ENCODE measurements at regions not wholly inside any gene's neighbourhood (a gene's known extent, or its start where the extent isn't known, plus 50 kb on each side); places are given as distances from the start of the nearest gene placed in this dataset.
"Not testable (repeated sequence)": the region's sequence is repeated elsewhere in the genome, so short reads cannot be mapped to it uniquely, and the experiment has no call there.

- DNase-seq = no peak
Observed at GRCh38 chr4:4663028-4663427, 121.2 kb upstream of the STX18 start.

DNA sequence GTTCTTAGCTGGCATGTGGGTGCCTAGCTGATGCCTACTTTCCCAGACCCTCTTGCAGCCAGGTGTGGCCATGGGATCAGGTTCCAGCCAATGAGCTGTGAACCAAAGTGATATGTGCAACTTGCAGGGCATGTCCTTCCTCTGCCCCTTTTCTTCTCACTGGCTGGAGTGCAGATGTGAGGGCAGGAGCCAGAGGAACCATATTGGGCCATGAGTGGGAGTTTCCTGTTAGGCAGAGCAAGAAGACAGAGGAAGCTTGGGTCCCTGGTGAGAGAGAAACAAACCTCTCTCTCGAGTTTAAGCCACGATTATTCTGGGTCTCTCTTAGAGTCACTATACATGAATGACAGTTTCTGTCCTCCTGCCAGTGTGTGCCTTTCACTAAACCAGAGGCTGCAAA lies 120.4 kb upstream of the STX18 start:
- DNase-seq = no peak

DNA sequence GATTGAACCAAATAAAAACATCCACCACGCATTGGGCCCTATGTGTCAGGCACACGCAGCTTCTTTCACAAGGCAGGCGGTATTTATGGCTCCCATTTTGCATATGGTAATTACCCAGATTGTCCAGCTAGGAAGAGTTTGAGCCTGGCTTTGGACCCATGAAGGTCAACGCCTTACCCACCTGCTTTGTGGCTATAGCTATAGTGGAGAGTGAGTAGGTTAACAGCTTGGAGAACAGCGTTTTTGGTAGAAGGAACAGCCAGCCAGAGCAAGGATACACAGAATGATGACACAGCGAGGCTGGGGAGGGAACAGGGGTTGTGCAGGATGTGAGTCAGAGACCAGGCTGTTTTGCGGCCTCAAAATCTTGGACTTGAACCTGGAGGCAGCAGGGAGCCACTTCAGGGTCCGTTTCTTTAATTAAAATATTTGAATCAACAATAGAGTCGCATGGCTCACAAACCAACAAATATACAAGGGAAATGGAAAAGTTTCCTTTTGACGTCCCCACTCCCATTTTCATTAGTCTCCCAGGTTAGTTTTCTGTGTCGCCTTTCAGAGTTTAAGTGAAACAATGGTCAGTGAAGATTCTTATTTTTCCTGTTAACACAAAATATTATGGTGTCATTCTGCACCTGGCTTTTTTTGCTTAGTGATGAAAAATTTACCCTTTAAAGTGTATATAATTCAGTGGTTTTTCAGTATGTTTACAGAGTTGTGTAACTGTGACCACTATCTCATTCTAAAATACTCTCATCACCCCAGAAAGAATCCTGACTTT lies 118.2 kb upstream of the STX18 start:
- DNase-seq = no peak

DNA sequence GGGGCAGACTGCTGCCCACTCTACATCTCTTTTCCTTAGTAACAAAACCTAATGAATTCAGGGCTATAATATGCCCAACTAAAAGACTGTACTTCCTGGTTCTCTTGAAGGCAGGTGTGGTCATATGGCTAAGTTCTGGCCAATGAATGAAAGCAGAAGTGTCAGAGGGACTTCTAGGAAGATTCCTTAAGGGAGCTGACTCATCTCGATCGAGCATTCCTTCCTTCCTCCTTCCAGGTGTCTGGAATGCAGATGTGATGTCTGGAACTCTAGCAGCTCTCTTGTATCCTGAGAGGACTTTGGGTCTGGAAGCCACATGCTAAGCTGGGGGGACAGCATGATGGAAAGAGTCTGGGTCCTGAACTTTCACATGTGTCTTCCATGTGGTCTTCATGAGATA lies 116.2 kb upstream of the STX18 start:
- no peak for DNase-seq

DNA sequence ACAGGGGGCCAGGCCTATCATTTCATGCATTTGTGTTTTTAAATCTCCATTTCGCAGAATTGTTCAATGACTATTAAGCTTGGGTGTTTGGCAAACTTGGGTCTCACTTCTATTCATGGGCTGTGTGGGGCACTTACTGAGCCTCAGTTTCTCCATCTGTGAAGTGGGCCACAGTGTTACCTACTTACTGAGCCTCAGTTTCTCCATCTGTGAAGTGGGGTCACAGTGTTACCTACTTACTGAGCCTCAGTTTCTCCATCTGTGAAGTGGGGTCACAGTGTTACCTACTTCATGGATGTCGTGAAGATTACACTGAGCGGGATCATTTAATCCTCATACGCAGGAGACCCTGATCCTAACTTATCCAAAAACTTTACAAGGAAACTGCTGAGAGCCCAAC lies 115.1 kb upstream of the STX18 start:
- no peak for DNase-seq

DNA sequence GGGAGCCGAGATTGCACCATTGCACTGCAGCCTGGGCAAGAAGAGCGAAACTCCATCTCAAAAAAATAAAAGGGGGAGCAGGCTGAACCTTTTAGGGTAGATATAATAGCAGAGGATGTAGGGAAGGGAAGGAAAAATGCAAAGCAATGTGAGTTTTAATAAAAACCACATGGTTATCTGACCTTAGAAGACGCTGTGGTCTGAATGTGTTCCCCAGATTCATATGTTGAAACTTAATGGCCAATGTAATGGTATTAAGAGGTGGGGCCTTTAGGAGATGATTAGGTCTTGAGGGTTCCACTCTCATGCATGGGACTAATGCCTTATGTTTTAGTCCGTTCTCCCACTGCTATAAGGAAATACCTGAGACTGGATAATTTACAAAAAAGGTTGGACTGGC lies 114.1 kb upstream of the STX18 start:
- no peak for DNase-seq

GRCh38 chr4:4655011-4655410 lies 113.2 kb upstream of the STX18 start:
- DNase-seq = no peak

- no peak for DNase-seq
Observed at GRCh38 chr4:4651811-4652755, 110.2 kb upstream of the STX18 start.

DNA sequence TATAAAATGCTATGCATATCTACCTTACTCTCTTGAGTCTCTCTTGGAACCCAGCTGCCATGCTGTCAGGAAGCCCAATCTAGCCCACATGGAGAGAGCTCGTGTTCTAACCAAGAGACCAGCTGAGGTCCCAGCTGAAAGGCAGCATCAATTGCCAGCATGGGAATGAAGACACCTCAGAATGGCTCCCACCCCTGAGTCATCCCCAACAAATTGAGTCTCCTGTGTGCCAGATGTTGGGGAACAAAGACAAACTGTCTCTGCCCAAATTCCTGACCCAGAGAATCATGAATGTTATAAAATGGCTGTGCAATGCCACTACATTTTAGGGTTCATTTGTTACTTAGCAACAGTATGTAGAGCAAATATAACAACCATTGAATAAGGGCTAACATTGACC lies 105.2 kb upstream of the STX18 start:
- no peak for DNase-seq

DNA sequence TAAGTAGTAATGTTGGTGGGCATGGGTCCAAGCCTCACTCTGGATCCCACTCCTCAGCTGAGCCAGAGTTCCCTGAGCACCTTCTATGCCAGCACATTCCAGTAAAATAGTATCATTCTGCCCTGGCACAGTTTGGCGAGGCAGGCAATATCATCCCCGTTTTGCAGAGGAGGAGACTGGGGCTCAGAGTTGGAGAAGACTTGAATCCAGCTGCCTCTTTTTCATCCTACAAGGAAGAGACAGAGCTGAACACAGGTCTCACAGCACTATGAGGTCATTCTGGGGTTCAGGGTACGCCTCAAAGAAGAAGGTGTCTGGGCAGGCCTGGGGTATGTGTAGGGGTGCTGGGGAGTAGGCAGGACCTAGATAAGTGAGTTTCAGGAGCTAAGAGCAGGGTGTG lies 103.9 kb upstream of the STX18 start:
- DNase-seq = no peak

- DNase-seq = not testable (repeated sequence)
Observed at GRCh38 chr4:4644277-4644676, 102.4 kb upstream of the STX18 start.

DNA sequence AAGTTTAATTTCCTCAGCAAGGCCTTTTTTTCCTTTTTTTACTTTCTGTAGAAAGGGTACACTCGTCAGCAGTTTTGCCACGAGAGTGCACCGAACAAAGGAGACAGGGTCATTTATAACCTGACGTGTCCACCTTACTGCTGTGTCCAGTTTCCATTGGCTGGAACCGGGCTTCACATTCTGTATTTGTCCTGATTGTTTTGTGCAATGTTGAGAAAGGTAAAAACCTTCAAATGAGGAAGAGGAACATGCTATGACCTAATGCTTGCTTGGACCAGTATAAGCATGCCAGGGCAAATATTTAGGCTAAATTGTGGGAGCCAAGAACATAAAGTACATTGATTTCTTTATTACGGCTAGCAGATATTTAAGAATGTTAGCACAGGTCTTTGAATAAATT lies 101.9 kb upstream of the STX18 start:
- not testable (repeated sequence) for DNase-seq

DNA sequence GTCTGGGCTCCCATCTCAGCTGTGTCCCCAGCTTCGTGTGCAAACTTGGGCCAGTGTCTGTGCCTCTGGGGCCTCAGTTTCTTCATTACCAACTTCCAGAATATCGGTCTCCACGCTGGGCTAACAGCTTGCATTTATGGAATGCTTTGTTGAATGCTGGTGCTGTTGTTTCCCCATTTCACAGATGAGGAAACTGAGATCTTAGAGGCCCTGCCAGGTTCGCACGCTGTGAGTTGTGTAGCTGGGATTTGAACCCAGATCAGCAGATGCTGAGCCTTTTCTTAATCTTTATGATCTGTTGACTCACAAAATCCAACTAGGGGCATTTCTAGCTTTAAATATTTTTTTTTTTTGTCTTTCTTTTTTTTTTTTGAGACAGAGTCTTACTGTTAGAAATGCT lies 101.5 kb upstream of the STX18 start:
- DNase-seq = no peak

GRCh38 chr4:4642496-4643000 lies 100.7 kb upstream of the STX18 start:
- DNase-seq = no peak

- no peak for DNase-seq
Observed at GRCh38 chr4:4641661-4642495, 100.0 kb upstream of the STX18 start.

DNA sequence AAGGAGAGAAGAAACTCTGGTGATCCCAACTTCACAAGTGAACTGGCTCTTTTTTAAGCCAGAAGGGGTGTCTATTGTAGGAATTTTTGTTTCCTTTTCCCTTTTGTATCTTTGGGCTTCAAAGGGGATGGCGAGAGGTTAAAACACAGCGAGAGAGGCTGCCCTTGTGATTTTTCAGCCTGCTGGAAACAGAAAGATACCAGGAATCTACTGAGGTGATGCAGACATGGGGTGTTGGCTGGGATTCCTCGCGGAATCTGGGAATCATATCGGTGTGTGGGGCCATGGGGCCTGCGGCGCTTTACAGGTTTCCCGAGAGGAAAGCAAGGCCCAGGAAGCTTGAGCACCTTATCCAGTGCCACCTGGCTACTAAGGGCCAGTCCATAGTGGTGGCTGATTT lies 99.4 kb upstream of the STX18 start:
- no peak for DNase-seq

GRCh38 chr4:4640692-4641091 lies 98.8 kb upstream of the STX18 start:
- no peak for DNase-seq

- no peak for DNase-seq
Observed at GRCh38 chr4:4639370-4639769, 97.5 kb upstream of the STX18 start.

- DNase-seq = no peak
Observed at GRCh38 chr4:4637710-4638109, 95.9 kb upstream of the STX18 start.

- DNase-seq = no peak
Observed at GRCh38 chr4:4633431-4633830, 91.6 kb upstream of the STX18 start.

DNA sequence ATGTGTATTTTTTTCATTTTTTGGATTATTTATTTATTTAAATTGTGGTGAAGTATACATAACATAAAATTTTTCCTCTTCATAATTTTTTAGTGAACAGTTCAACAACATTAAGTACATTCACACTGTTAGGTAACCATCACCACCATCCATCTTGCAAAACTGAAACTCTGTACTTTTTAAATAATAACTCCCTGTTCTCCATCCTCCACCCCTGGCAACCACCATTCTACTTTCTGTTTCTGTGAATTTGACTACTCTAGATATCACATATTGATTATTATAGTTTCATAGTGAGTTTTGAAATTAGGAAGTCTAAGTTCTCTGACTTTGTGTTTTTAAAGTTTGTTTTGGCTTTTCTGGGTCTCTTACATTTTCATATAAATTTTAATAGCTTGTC lies 89.3 kb upstream of the STX18 start:
- no peak for DNase-seq

- no peak for DNase-seq
Observed at GRCh38 chr4:4627906-4628305, 86.1 kb upstream of the STX18 start.

DNA sequence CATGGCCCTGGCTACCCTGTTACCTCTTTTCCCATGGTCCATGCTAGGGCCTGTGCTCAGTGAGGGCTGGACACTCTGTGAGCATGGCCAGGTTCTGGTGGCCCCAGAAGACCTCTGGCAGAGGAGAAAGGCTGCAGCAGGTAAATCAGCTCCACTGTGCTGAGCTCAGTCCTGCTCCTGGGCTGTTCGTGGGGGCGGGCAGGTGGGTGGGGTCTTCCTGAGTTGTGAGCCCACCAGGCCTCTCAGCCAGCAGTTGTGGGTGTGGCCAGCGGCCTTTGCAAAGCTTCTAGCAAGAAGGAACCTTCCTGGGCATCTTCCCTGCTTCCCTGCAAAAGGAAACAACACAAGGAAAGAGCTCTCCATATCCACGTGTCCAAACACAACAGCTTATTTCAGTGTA lies 85.3 kb upstream of the STX18 start:
- no peak for DNase-seq
